ENCODE measurements at regions not wholly inside any gene's neighbourhood (a gene's known extent, or its start where the extent isn't known, plus 50 kb on each side); places are given as distances from the start of the nearest gene placed in this dataset.

GRCh38 chr5:68431186-68431585 is 215.6 kb downstream of the PIK3R1 start:
- DNase-seq (ENCODE audit: low read depth): no peak

GRCh38 chr5:68431601-68432337 is 216.2 kb downstream of the PIK3R1 start:
- no peak for DNase-seq (ENCODE audit: low read depth)

GRCh38 chr5:68432682-68433081 is 217.1 kb downstream of the PIK3R1 start:
- DNase-seq (ENCODE audit: low read depth): no peak

- no peak for DNase-seq (ENCODE audit: low read depth)
Observed at GRCh38 chr5:68433526-68433922, 218.0 kb downstream of the PIK3R1 start.

GRCh38 chr5:68433923-68434879 is 218.6 kb downstream of the PIK3R1 start:
- DNase-seq (ENCODE audit: low read depth): peak; percentile 68

- DNase-seq (ENCODE audit: low read depth): no peak
Observed at GRCh38 chr5:68435611-68436010, 220.1 kb downstream of the PIK3R1 start.

- no peak for DNase-seq (ENCODE audit: low read depth)
Observed at GRCh38 chr5:68436686-68437520, 221.3 kb downstream of the PIK3R1 start.

- DNase-seq (ENCODE audit: low read depth): no peak
Observed at GRCh38 chr5:68438876-68439275, 223.3 kb downstream of the PIK3R1 start.

- DNase-seq (ENCODE audit: low read depth): no peak
Observed at GRCh38 chr5:68440245-68440644, 224.7 kb downstream of the PIK3R1 start.

GRCh38 chr5:68440651-68441050 is 225.1 kb downstream of the PIK3R1 start:
- DNase-seq (ENCODE audit: low read depth): no peak

GRCh38 chr5:68441309-68442073 is 225.9 kb downstream of the PIK3R1 start:
- DNase-seq (ENCODE audit: low read depth): no peak

GRCh38 chr5:68443091-68443490 is 227.5 kb downstream of the PIK3R1 start:
- DNase-seq (ENCODE audit: low read depth): no peak

GRCh38 chr5:68444048-68444447 is 228.5 kb downstream of the PIK3R1 start:
- DNase-seq (ENCODE audit: low read depth): no peak

GRCh38 chr5:68444833-68445232 is 229.3 kb downstream of the PIK3R1 start:
- DNase-seq (ENCODE audit: low read depth): no peak

GRCh38 chr5:68445257-68446069 is 229.9 kb downstream of the PIK3R1 start:
- no peak for DNase-seq (ENCODE audit: low read depth)

- no peak for DNase-seq (ENCODE audit: low read depth)
Observed at GRCh38 chr5:68446070-68446357, 230.5 kb downstream of the PIK3R1 start.

- DNase-seq (ENCODE audit: low read depth): no peak
Observed at GRCh38 chr5:68446487-68446894, 230.9 kb downstream of the PIK3R1 start.

- DNase-seq (ENCODE audit: low read depth): no peak
Observed at GRCh38 chr5:68447136-68447929, 231.8 kb downstream of the PIK3R1 start.

GRCh38 chr5:68449380-68449779 is 233.8 kb downstream of the PIK3R1 start:
- peak; percentile 34 for DNase-seq (ENCODE audit: low read depth)

Measured in stromal cell of bone marrow (primary cell).